ENCODE measurements at regions not wholly inside any gene's neighbourhood (a gene's known extent, or its start where the extent isn't known, plus 50 kb on each side); places are given as distances from the start of the nearest gene placed in this dataset.

GRCh38 chr6:55977959-55978665 is 102.7 kb upstream of the BMP5 start:
- no peak for TF ChIP-seq GABPA (IDR thresholded peaks at IDR 0.05; ENCODE audit: low read depth, low read length)
- TF ChIP-seq GABPA (CRISPR knock-in tag; IDR thresholded peaks at IDR 0.05; ENCODE audit: low read depth) = no peak
- TF ChIP-seq SAFB2 (CRISPR knock-in tag; IDR thresholded peaks at IDR 0.05; ENCODE audit: borderline replicate concordance, low read depth) = no peak
- TF ChIP-seq MAZ (IDR thresholded peaks at IDR 0.05; ENCODE audit: borderline replicate concordance, low read depth, low read length) = no peak
- TF ChIP-seq MAZ (CRISPR knock-in tag; IDR thresholded peaks at IDR 0.05; ENCODE audit: low read depth) = no peak
- no peak for TF ChIP-seq ETS1 (CRISPR knock-in tag; IDR thresholded peaks at IDR 0.05)
- TF ChIP-seq ZNF530 (CRISPR knock-in tag; IDR thresholded peaks at IDR 0.05; ENCODE audit: low read depth) = no peak
- TF ChIP-seq, protein P1, sequence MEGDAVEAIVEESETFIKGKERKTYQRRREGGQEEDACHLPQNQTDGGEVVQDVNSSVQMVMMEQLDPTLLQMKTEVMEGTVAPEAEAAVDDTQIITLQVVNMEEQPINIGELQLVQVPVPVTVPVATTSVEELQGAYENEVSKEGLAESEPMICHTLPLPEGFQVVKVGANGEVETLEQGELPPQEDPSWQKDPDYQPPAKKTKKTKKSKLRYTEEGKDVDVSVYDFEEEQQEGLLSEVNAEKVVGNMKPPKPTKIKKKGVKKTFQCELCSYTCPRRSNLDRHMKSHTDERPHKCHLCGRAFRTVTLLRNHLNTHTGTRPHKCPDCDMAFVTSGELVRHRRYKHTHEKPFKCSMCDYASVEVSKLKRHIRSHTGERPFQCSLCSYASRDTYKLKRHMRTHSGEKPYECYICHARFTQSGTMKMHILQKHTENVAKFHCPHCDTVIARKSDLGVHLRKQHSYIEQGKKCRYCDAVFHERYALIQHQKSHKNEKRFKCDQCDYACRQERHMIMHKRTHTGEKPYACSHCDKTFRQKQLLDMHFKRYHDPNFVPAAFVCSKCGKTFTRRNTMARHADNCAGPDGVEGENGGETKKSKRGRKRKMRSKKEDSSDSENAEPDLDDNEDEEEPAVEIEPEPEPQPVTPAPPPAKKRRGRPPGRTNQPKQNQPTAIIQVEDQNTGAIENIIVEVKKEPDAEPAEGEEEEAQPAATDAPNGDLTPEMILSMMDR (CRISPR knock-in tag; IDR thresholded peaks at IDR 0.05) = no peak

All from HepG2 (cell line).